AG09319 (cell line): ENCODE measurements at regions not wholly inside any gene's neighbourhood (a gene's known extent, or its start where the extent isn't known, plus 50 kb on each side); places are given as distances from the start of the nearest gene placed in this dataset.
"Not testable (repeated sequence)": the region's sequence is repeated elsewhere in the genome, so short reads cannot be mapped to it uniquely, and the experiment has no call there.

Experiments
- DNase-seq: peaks from one replicate; pipeline ENCODE4 v3.0.0-alpha.2; 2010; ENCODE audit warnings: low read depth; ENCODE audit errors: extremely low read depth
- TF ChIP-seq, protein P1 (sequence below): IDR thresholded peaks from 2 replicates; pipeline ENCODE4 v1.5.1; 2011; ENCODE audit warnings: low read depth, mild to moderate bottlenecking, inconsistent platforms, low read length, moderate library complexity

DNA sequence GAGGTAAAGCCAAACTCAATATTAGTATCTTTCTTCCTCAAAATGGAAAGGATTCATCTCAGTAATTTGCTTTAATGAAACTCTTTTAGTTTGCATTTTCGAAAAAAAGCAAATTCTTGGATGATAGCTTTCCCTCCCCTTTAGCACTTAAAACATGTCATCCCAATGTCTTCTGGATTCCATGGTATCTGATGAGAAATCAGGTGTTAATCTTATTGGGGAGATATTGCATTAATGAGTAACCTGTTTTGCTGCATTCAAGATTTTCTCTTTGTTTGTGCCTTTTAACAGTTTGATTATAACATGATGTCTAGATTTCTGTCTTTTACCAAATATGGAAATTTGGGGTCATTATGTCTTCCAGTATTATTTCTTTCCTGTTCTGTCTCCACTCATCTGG lies 405.1 kb upstream of the FOXG1 start:
- TF ChIP-seq, protein P1, sequence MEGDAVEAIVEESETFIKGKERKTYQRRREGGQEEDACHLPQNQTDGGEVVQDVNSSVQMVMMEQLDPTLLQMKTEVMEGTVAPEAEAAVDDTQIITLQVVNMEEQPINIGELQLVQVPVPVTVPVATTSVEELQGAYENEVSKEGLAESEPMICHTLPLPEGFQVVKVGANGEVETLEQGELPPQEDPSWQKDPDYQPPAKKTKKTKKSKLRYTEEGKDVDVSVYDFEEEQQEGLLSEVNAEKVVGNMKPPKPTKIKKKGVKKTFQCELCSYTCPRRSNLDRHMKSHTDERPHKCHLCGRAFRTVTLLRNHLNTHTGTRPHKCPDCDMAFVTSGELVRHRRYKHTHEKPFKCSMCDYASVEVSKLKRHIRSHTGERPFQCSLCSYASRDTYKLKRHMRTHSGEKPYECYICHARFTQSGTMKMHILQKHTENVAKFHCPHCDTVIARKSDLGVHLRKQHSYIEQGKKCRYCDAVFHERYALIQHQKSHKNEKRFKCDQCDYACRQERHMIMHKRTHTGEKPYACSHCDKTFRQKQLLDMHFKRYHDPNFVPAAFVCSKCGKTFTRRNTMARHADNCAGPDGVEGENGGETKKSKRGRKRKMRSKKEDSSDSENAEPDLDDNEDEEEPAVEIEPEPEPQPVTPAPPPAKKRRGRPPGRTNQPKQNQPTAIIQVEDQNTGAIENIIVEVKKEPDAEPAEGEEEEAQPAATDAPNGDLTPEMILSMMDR, result no peak
- no peak for DNase-seq

DNA sequence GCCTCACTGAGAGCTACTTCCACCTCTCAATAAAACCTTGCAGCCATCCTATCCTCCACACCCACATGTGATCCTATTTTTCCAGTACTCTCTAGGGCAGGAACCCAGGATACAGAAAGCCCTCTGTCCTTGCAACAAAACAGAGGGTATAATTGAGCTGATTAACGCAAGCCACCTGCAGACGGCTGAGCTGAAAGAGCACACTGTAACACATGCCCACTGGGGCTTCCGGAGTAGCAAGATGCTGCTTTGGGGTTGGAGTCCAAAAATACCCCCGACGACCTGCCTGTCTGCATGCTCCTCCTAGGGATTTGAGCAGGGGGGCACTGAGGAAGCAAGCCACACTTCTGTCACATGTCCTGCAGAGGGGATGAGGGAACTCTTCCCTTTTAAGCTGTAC lies 401.1 kb upstream of the FOXG1 start:
- no peak for DNase-seq
- TF ChIP-seq, protein P1, result no peak

DNA sequence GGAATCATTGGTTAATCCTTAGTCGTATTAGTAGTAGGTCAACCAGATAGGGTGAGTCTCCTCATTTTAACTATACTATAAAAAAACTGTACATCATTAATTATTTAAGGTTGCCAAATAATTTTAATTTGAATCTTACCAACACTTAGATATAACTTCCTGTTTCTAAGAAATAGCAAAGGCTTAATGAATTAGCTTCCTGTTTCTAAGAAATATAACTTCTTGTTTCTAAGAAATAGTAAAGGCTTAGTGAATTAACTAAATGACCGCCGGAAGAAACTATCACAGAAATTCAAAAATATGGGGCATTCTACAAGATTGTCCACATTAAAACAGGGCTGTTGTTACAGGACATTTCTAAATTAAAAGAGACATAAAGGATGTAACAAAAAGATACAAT lies 392.9 kb upstream of the FOXG1 start:
- TF ChIP-seq, protein P1, result no peak
- no peak for DNase-seq

DNA sequence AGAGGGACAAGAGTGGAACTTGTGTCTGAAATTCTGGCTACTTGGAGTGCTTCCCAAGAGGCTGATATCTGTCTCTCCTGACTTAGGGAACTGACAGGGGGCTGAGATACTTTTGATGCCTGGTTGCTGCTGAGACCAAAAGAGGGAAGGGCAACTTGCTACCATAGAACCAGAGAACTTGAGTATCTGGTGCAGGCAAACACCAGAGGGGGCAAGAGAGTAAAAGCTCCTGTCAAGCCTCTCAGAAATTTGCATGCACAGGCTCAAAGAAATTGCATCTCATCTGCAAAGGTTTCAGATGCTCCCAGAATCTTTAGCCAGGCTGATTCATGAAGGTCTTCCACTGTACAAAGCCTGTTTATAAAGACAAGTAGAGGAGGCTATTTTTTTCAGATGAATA lies 391.3 kb upstream of the FOXG1 start:
- peak; percentile 0 for DNase-seq
- TF ChIP-seq, protein P1, result peak; percentile 49

DNA sequence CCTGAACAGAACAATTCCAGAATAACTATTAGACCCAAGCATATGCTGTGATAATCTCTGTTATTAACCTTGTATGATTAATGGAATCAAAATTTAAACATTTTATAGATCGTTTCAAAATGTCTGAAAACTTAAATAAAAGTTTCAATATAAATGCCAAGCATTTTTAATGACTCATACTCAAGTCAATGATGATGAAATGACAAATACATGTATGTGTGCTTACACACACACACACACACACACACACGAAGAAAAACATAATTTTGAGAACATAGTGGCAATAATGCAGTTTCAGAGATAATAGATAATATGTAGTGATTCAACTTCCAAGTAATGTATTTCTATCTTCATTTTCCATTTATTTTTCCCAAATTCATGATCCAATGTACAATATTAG lies 384.9 kb upstream of the FOXG1 start:
- TF ChIP-seq, protein P1, result no peak

DNA sequence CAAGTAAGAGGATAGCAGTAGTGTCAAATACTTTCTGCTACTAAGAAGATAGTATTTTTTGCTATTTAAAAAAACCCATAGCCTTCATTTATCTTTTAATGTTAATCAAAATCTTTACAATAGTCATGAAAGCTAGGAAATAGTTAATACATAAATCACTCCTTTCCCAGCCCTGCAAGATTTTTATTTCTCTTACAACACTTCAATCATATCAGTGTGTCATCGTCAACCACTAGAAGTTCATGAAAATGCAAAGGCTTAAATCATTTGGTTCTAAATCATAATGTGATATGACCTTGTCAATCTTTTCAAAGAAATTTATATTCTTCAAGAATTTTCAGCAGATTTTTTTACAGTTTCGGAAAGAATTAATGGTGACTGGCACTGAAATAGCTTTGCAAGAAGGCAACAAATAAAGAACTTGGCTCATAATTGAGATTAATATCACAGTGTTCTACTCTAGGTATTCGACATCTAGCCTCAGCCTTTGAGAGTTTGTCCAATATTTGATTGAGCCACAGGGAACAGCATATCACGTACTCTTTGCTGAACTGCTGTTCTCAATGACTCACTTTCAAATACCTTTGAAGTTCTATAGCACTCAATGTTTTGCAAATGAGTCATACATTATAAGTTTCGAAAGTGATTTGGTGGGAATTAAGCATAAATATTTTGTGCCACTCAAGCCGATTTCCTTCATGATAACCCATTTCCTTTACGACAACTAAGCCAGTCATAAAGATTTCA lies 384.0 kb upstream of the FOXG1 start:
- no peak for DNase-seq
- TF ChIP-seq, protein P1, result no peak

More for the DNA sequence above, 384.9 kb upstream of the FOXG1 start:
- DNase-seq, result no peak

DNA sequence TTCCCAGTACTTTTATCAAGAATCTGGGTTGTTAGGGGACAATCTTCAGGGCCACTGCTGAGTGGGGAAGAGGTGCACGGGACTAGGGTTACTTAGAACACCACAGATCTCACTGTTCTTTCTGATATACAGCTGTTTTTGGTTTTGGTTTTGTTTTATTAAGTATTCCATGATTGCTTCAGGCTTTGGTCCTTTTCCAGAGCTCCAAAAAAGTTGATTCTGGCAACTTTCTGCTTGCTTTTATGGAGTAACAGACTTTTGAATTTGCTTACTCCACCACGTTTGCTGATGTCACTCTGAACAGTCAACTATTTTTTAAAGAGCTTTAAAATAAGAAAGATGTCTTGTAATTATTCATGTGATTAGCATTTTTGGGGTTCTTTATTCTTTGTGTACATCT lies 368.1 kb upstream of the FOXG1 start:
- TF ChIP-seq, protein P1, result no peak
- DNase-seq, result no peak

DNA sequence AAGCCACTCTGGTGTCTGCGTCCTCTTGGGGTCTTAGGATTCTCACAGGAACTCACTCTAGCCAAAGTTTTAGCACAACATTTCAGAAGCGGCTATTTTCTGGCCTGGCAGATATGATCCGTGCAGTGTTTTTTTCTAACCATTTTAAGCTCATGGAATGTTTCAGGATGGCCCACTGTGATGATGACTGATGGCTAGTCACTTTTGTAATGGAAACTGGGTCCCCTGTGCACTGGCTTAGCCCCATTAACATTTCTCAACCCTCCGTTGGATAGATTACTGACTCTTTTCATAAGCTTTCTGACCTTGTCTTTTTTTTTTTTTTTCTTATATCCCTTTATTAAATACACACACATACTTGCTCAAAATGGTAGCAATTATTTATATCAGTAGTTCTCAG lies 364.9 kb upstream of the FOXG1 start:
- not testable (repeated sequence) for DNase-seq
